ENCODE measurements at regions not wholly inside any gene's neighbourhood (a gene's known extent, or its start where the extent isn't known, plus 50 kb on each side); places are given as distances from the start of the nearest gene placed in this dataset.

DNA sequence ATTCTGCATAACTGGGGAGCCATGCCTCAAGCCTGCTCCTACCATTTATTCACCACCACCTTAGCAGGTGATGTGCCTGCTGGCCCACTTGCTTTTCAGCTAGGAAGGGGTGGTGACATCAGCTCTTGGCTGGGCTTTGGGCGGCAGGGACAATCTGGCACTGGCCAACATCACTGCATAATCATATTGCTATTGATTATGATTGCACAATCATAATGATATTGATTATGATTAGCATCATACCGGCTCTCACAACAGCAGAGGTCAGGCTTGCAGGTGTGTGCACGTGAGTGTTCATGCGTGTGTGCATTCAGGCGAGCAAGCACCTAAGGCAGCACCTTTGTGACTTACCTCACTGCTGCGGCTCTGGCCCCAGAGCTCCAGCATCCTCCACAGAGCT is 273.8 kb downstream of the AJAP1 start:
- DNase-seq, result no peak

- DNase-seq, result no peak
Measured at GRCh38 chr1:4924356-4924755, 269.9 kb downstream of the AJAP1 start.

- DNase-seq, result no peak
Measured at GRCh38 chr1:4916610-4917009, 262.2 kb downstream of the AJAP1 start.

DNA sequence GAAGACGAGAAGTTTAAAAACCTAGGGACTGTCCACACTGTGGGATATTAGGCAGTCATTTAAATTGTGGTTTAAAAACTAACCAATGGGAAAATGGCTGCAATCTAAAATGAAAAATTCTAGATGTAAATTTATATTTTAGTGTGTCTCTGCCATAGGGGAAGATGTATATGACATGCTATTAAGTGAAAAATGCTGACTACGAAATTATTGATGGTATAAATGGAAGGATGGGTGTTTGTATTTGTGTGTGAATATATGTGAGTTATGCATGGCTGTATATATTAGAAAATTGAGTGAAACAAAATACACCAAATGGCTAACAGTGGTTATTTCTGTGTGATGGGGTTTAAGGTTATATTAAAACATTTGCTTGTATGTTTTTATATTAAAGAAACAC is 260.7 kb downstream of the AJAP1 start:
- DNase-seq, result no peak

DNA sequence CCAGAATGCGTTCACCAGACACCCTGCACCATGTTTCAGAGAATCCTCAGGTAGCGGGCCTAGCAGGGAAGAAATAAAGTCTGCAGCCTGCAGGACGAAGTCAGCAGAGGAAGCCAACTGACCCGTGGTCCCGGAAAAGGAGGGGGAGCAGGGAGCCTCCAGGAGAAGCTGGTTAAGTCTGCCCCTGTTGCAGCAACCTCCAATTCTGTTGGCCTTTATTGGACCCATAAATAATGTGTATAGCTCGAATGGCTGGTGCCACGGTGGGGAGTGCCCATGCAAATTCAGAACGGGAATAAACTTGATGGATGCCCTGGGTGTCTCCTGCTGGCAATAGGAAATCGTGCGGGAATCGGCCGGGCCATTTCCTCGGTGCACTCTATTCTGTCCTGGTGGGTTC is 254.1 kb downstream of the AJAP1 start:
- no peak for DNase-seq

GRCh38 chr1:4894566-4894965 is 240.2 kb downstream of the AJAP1 start:
- no peak for DNase-seq

- no peak for DNase-seq
Measured at GRCh38 chr1:4880626-4881025, 226.2 kb downstream of the AJAP1 start.

GRCh38 chr1:4877426-4877825 is 223.0 kb downstream of the AJAP1 start:
- DNase-seq, result no peak

DNA sequence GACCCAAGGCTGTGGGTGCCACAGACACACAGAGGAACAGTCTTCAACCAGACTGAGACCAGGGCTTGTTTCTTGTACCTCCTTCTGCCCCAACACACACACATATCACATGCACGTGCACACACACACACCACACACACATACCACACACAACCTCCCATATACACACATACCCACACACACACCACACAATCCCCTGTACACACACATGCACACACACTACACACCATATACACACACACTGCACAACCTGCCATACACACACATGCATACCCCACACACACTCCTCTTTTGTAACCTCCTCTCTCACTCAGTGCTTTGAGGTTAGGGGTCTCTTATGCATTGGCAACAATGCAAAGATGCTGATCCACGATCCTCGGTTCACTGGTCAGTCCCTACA is 217.0 kb downstream of the AJAP1 start:
- DNase-seq, result no peak

GRCh38 chr1:4868521-4868920 is 214.1 kb downstream of the AJAP1 start:
- DNase-seq, result no peak

GRCh38 chr1:4856396-4856795 is 202.0 kb downstream of the AJAP1 start:
- DNase-seq, result no peak

- DNase-seq, result no peak
Measured at GRCh38 chr1:4854367-4854766, 200.0 kb downstream of the AJAP1 start.

DNA sequence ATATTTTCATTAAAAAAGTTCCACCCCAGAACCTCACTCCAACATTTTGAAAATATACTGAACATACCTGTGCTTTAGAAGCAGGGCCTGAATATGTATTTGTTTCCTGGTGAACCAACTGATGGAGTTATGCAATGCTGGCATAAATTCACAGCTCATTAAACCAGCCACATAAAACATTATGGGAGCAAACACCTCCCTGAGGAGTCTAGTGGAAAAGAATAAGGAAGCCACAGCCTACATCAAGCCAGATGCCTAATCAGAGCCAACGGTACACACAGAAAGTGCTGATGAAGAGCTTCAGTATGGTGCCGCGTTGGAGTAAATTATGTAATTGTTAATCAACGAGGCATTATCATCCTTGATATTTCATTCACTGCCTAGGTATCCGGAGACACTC is 199.5 kb downstream of the AJAP1 start:
- no peak for DNase-seq

GRCh38 chr1:4851385-4852065 is 197.1 kb downstream of the AJAP1 start:
- DNase-seq, result no peak

DNA sequence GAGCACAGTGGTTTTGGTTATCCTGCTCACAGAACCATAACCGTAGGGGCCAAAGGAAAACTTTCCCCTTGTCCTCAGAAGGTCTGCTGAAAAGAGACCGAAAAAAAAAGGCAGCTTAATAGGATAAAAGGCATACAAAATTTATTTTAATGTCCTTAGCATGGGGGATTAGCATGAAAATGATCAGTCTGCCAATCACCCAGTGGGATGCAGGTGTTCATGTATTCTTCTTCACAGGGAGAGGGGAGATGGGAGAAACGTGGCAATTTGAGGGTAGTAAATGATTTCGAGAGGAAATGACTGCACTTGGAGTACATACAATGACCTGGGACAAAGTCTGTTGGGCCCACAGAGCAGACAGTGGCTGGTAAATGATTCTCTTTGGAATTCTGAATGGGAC is 194.0 kb downstream of the AJAP1 start:
- no peak for DNase-seq

GRCh38 chr1:4847711-4848110 is 193.3 kb downstream of the AJAP1 start:
- DNase-seq, result no peak

All from activated CD4-positive, alpha-beta T cell treated with anti-CD3 and anti-CD28 coated beads for 4 hours (primary cell).